ENCODE measurements at regions not wholly inside any gene's neighbourhood (a gene's known extent, or its start where the extent isn't known, plus 50 kb on each side); places are given as distances from the start of the nearest gene placed in this dataset.

DNA sequence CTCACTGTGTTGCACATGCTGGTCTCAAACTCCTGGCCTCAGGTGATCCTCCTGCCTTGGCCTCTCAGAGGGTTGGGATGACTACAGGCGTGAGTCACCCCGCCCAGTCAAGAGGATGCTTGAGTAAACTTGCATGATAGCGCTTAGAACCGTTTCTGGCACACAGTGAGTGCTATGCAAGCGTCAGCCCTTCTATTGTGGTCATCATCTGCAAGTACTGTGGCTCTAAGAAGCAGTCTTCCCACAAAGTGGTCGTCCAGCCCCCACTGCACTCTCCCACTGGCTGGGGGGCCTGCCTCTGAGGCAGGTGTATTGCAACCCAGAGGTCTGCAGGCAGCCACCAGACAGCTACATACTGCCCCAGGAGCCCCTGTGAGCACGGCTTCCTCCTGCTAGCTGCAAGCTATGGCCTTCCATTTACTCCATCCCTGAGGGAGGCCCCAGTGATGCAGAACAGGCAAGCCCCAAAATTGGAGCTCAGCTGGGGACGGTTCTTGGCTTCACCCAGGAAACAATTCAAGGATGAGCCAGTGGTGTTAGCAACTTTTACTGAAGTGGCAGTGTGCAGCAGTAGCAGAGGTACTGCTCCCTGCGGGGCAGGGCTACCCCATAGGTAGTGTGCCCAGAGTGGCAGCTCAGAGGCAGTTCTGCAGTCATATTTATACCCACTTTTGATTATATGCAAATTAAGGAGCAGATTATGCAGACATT lies 95.4 kb downstream of the LSM3 start:
- no peak for DNase-seq

DNA sequence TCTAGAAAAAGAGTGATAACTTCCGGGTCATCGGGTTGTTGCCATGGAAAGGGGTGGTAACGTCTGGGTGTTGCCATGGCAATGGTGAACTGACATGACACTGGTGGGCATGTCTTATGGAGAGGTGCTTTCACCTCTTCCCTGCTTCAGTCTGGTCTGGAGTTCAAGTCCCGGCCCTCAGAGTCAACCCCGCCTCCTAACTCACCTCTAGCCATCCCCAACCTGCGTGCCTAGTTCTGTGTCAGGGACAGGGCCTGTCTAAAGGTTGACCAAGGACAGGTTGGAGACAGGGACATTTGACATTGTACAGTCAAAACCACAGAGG lies 96.0 kb downstream of the LSM3 start:
- no peak for DNase-seq

DNA sequence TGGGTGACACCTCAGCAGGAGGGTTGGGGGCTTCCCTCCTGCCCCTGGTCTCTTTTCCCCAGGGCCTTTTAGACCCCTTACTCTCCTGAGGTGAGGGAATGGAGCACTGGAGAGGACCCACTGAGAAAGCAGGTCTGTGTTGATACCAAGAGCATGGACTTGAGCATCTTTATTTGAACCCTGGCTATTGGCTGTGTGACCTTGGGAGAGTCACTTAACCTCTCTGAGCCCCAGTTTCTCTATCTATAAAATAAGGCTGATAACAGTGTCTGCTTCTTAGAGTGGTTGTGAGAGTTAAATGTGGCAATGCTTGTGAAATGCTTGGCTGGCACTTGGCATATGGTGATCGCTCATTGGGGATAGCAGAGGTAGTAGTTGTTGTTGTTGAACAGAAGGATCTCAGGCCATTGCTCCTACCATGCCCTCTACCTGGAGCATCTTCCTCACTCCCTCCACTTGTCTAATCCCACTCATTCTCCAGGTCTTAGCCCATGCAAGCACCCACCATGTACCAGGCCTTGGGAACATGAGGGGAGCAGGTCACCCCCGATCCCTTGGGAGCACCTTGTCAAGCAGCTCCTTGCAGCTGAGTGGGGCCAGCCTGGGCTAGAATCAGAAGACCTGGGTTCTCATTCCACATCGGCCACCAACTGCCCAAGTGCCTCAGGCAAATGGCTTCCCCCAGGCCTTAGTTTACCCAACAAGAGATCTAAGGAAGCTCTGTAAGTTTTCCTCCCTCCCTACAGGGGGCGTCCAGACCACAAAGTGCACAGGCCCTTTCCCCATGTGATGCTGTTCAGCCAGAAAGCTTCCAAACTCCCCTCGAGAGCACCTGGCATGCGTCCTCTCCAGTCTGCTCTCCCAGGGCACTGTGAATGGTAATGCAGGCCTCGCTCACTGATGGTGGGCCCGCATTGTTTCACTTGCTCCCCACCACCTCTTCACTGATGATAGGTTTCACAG lies 96.7 kb downstream of the LSM3 start:
- no peak for DNase-seq

DNA sequence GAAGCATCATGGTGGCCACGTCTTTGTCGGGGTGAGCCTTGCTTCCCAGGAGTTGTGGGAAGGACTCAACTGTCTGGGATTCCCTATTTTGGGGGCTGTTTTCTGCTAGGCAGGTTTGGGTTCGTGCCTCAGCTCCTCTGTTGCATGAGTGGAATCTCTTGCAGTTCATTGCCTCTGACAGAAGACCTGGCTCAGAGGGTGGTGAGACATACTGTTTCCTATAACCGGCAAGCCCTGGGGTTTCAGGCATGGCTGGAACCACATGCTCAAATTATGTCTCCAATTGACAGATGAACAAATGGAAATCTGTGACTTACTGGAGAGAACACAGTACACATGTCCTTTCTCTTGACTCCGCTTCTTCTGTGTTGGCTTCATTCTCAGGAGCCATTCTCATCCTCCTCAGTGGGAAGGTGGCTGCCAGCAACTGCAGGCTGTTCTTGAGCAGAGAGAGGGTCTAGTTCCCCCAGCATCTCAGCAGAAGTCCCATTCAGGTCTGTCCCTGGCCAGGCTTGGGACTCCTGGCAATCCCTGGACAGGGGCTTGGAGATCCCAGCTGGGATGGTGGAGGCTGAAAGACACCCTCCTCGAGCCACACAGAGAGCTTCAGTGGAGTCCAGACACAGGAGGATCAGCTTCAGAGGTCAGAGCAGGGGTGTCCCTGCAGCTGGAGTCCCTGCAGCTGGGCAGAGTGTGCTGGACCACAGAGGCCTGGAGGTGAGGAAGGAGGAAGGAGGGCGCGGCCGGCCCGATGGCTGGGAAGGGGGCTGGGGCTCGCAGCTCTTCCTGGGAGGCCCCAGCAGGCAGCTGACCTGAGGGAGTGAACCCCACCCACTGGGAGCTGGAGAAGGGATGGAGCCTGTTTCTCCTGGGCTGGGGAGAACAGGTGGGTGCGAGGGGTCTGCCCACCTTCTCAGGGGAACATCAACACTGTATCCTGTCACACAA lies 97.6 kb downstream of the LSM3 start:
- no peak for DNase-seq

DNA sequence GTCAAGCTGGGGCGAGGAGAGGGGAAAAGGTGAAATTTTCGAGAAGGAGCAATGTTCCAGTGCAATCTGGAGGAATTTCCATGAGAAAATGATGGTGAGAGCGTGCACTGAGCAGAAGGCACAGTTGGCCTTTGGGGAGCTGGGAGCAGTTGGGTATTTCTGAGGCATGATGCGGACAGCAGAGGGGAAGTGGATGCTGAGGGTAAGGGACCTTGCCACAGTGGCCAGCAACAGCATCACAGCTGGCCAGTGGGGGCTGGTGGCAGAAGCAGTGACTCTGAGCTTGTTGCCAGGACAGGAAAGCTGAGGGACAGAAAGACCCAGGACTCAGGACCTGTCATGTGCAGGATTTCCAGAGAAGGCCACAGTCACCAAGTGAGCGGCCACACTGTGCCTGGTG lies 98.9 kb downstream of the LSM3 start:
- no peak for DNase-seq

DNA sequence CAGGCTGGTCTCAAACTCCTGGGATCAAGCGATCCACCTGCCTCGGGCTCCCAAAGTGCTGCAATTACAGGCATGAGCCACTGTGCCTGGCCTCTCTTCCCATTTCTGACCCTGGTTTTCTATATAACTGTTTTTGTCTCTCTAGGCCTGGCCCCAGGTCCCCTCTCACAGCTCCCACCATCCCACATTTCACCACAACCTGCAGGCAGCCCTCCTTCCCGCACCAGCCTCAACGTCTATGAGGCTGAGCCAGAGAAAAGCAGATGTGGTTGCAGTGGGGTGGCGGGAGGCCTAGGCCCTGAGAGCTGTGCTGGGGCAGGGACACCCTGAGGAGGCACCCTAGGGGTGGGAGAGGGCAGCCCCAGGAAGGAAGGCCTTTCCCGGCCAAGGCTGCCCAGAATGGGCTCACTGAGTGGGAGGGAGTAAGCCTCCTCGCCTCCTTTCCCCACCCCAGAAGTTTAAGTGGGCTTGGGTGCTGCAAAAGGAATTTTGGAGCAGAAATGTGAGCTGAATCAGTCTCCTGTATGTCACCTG lies 99.7 kb downstream of the LSM3 start:
- no peak for DNase-seq

DNA sequence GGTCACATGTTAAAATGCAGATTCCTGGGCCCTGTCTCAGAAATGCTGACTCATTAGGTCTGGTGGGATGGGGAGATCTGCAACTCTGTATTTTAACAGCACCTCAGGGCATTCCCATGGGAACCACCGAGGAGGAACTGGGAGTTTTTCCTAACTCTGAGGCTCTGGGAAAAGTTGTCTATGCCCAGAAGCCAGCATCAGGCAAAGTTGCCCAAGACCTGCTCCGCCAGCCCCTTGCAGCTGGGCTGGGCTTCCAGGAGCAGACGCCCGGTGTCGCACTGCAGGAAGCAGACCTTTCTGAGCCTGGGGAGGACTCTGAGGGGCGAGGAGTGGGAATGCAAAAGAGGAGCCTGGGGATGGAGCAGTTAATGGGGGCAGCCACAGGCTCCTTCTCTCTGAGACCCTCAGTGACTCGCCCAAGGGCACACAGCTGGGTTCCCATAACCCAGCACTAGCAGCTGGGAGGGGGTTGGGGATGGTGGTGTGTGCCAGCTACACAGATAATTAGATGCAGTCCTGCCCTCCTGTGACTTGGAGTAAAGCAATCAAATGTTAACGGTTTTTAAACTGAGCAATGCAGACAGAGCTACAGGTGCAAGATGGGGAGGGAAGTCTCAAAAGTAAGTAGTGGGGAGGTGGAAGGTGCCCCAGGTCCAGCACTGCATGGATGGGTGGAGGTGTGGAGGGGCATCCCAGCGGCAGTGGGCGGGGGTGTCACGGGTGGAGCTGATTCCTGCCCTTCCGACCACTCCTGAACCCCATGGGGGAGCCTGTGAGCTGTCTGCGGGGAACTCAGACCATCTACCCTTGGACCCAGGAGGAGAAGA lies 100.4 kb downstream of the LSM3 start:
- no peak for DNase-seq

DNA sequence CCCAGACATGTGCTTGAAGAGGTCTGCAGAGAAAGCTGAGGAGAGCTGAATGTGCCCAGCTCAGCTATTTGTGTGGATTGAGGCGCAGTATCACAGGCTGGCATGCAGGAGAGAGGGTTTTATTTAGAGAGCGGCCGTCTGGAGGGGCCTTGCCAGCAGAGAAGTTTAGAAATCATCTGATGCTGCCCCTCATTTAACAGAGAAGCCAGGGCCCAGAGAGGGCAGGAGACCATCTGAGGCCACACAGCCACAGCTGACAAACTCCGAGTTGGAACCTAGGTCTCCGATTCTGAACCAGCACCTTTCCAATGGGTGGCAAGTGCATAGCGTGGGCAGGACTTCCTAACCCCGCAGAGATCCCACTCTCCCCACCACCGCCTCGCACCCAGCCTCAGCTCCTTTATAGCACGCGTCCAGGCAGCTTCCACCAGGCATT lies 101.0 kb downstream of the LSM3 start:
- no peak for DNase-seq

DNA sequence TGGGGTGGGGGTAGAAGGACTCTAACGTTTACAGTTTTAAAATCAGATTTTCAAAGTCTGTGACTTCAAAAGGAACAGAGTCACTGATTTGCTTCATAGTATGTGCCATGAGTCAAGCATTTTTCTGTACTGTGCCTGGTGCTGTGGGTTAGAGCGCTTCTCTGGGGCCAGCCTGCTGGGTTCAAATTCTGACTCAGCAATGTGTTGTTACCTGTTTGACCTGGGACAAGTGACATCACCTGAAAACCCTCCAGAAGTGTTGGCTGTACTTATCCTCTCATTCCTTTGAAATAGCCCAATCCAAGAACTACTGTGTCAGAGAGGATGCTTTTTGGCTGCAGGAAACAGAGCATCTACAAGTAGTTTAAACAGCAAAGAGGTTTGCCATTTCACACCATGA lies 101.7 kb downstream of the LSM3 start:
- DNase-seq, result no peak

DNA sequence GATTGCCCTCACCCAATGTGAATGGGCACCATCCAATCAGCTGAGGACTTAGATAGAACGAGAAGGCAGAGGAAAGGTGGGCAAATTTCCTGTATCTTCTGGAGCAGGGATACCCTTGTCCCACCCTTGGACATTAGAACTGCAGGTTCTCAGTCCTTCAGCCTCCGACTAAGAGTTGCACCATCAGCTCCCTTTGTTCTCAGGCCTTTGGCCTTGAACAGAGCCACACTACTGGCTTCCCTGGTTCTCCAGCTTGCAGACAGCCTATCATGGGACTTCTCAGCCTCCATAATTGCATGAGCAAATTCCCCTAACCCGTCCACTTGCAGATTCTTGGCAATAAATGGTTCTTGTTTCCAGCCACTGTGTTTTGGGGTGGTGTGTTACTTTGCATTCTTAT lies 102.4 kb downstream of the LSM3 start:
- no peak for DNase-seq

DNA sequence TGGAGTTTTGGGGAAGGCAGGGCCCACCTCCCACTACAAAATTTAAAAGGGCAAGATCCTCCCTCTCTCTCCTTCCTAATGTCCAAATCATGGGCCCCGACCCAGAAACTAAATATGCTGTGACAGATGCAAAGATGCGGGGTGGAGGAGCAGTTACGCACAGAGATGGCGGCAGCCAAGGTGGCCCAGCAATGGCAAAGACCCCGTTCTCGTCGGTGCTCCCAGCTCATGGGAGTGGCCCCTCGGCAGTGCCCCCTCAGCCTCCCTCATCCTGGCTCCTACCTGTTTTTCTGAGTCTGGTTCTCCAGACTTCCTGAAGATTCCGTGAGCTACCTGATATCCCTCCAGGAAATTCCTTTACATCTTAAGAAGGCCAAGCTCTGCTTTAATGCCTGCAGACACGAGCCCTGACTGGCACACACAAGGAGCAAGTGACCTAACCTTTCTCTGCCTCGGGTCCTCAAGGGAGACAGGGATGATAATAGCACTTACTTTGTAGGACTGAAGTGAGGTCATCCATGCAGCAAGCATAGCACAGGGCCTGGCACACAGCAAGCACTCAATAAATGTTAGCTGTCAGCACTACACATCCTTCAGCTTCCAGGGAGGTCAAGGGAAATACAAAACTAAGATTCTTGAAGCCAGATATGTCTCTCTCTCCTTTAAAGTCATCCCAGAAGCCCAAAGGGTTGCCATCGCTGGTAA lies 103.5 kb downstream of the LSM3 start:
- DNase-seq, result no peak

DNA sequence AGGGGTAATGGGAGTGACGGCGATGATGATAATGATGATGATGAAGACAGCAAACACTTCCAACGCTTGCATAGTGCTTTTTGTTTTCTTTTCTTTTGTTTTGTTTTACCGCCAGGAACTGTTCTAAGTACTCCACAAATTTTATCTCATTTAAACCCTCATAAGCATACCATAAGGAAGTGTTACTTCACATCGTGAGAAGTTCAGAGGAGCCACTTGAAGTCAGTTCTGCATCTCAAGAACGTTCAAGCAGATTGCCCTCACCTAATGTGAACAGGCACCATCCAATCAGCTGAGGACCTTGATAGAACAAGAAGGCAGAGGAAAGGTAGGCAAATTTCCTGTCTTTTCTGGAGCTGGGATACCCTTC lies 104.1 kb downstream of the LSM3 start:
- DNase-seq, result no peak

DNA sequence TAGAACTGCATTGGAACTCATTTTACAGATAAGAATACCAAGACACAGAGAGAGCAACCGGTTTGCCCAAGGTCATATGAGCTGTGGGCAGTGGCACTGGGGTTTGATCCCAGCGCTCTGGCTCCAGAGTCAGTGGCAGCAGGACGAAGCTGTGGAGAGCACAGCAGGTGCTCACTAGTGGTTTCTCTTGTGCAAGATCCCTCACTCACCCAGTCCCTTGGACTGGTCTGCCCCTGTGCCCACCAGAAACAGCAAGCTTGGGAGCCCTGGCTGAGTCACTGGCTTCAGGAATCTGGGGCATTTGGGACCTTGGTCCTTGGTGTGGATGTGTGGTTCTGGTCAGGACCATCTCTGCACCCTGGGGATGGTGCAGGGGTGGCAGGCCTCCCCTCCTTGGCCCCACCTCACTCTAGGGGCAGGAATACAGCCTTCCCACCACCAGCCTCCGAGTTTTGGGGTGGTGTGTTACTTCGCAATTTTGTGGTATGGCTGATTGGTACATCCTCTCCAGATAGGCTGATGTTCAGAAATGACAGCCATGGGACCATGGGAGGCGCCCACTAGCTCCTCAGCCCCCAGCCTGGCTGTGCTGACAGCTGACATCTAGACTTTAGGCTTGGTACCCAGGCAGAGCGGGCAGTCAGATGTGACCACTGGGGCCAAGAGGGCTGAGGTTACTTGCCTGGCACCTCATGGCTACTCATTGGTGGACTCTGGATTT lies 104.6 kb downstream of the LSM3 start:
- no peak for DNase-seq

DNA sequence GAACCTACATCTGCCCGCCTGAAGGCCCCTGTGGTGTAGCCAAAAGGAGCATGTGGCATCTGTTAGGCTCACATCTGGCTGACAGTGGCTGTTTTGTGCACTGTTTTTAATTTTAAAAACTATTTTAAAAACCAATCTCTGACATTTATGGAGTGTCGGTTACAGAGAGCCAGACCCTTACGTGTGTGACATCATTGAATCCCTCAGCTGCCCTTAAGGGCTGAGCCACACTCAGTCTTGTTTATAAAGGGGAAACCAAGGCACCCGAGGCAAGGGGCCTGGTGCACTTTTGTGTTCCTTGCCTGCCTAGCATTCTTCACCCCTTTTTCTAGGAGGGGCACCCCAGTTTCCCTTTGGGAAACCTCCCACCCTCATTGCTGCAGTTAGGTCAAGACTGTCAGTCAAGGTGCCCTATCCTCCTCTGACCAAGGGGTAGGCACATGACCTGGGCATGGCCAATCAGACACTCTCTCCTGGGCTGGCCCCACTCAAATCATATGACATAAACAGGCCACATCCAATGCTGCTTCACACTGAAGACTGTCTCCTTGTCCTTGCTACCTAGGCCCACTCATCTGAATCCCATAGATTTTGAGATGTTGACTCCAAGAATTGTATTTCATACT lies 105.3 kb downstream of the LSM3 start:
- no peak for DNase-seq

DNA sequence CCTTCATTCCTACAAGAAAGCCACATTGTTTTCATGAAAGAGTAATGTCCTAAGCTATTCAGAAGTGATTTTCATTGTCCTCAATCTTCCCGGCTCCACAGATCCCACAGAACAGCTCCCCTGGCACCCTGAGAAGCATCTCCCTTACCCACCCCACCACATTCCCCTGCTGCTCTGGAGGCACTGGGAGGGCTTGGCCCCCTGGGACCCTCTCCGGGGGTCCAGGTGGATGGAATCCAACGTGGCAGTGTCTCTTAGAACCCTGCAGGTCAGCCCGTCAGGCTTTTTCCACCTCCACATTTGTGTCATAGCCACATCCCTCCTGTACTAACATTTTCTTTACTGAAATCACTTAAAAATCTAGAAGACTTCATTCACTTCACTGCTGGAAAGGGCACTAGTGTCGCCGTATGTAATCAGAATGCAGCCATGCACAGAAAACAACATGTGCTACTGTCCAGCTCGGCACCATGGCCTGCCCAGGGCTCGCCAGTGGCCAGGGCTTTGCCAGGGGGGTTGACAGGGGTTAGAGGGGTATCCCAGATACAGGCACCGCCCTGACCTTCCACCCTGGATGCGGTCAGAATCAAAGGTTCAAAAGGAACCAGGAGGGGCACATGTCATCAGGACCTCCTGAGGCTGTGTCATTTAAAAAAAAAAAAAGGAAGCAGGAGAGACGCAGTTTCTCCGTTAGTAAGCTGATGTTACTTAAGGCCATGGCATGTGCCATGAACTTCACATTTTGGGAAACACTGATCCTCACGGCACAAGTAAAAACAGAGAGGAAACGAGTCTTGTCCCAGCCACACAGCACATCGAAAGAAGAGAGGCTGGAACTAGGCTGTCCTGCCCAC lies 106.3 kb downstream of the LSM3 start:
- no peak for DNase-seq

DNA sequence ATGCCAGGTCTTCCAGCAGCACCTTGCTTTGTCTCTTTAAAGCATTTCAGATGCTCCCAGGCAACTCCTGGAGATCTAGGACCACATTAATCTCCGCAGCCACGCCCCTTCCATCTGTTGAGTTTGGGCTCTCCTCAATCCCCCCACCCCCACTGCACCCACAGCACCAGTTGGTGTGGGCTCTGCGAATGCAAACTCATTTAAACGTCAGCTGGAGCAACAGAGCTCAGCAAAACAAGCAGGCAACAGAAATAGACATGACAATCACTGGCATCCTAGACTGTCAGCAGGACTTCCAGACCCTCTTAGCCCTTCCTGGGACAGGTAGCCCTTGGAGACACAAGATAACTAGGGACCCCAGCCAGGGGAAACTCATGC lies 106.9 kb downstream of the LSM3 start:
- DNase-seq, result no peak

DNA sequence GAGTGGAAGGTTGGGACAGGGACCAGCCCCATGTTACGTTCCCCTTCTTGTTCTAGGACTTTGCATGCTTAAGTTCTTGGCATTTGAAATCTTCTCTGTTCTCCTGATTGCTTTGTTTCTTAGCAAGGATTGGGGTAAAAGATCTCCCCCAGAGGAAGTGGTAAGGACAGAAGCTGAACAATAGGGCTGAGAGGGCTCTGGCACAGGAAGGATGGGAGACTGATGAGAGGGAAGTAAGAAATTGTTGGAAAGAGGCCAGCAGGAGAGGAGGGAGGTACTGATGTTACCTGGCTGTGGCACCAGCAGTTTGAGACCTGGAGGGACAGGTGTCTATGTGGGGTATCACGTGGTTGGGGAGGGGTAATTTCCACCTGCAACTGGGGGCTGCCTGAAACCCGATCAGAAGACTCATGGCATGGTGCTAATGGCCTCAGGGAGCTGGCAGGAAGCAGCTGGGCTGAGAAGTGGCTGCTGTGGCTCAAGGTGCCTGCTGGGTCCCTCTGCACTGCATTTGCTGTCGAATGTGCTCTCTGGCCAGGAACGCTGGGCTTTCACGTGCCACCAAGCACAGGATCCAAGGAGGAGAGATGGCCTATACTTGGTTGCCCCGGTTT lies 108.4 kb downstream of the LSM3 start:
- DNase-seq, result no peak

DNA sequence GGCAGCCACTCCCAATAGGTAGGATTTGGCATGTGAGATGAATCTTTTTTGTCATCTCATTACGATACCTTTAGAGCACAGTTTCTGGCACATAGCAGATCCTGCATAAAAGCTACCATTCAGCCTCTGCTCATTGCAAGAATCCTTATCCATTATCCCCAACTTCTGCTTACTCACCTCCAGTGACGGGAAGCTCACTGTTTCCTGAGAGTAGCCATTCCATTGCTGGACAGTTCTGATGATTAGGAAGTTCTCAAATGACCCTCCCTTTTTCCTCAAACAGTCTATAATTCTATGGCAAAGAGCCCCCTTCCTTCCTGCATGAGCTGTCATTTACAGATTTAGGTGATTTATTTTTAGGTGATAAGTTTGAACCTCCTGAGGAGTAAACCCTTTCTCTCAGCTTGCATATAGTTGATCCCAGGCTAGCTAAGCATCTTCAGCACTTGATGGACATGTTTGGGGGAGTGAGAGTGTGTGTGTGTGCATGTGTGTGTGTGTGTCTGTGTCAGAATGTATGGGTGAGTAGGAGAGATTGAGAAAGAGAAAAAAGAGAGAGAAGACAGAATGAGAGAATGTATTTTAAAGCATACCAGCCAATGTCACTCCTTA lies 109.7 kb downstream of the LSM3 start:
- DNase-seq, result no peak
